Dedifferentiated amniotic fluid mesenchymal stem cell (primary cell): ENCODE measurements at regions not wholly inside any gene's neighbourhood (a gene's known extent, or its start where the extent isn't known, plus 50 kb on each side); places are given as distances from the start of the nearest gene placed in this dataset.
"Not testable (repeated sequence)": the region's sequence is repeated elsewhere in the genome, so short reads cannot be mapped to it uniquely, and the experiment has no call there.

Source experiments
- DNase-seq: peaks from one replicate; pipeline ENCODE4 v3.0.0-alpha.2; 2016; ENCODE audit errors: extremely low spot score

GRCh38 chr3:135558150-135558783, 407.3 kb upstream of the PPP2R3A start:
- no peak for DNase-seq

DNA sequence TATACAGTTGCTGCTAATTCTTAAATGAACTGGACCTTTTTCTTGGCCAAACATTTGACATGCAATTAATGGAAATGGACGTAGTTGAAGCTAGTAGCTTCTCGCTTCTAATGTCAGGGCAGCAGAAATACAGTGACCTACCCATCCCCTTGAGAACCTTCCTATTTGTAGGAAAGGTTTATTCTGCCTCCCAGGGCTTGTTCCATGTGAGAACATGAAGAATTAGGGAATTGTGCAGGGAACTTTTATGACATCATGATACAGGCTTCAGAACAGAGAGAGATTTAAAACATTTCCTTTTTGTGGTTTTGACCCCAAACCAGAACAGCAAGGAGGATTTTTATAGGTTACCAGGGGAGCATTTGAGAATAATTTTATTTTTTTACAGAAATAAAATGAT, 406.6 kb upstream of the PPP2R3A start:
- no peak for DNase-seq

DNA sequence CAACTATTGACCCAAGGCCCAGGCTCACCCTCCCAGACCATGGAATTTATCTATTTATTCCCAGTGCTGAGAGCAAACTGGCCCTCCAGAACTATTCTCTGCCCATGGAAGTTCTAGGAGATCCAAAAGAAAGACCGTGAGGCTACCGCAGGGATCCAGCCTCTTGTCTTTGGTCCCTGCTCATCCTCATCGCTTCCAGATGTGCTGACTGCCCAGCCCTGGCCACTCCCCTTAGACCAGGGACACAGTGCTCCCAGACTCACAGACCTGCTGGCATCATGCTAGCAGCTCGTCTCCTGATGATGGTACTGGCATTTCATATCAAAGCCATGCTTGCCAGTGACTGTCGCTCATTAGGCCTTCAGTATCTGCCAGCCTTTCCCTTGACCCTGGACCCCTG, 405.7 kb upstream of the PPP2R3A start:
- no peak for DNase-seq

DNA sequence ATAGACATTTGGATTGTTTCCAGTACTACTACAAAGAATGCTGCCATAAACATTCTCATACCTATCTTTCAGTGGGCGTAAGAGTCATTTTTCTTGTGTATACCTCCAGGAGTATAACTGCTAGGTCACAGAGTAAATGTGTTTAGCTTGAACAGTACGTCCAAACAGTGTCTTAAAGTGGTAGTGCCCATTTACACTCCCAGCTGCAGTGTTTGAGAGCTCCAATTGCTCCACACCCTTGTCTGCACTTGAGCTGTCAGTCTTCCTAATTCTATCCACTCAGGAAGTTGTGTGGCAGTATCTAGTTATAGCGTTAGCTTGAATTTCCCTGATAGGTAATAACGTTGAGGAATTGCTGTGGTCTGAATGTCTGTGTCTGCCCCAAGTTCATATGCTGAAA, 404.7 kb upstream of the PPP2R3A start:
- no peak for DNase-seq

DNA sequence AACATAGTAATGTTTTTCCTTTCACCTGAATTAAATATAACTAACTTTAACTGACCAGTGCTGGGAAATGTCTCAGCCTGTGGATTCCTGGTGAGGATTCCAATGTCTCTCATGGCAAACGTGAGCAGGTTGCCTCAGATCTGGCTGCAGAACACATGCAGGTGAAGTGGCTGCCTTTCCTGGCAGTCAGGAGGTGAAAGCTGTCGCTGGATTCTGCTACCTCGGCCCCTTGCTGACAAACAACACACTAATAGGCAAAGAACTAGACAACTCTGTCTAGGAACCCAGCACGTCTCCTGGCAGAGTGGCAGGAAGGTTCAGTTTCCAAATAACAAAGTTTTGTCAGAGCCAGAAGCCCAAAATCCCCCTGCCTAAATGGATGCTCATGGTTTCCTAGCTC, 400.8 kb upstream of the PPP2R3A start:
- no peak for DNase-seq

DNA sequence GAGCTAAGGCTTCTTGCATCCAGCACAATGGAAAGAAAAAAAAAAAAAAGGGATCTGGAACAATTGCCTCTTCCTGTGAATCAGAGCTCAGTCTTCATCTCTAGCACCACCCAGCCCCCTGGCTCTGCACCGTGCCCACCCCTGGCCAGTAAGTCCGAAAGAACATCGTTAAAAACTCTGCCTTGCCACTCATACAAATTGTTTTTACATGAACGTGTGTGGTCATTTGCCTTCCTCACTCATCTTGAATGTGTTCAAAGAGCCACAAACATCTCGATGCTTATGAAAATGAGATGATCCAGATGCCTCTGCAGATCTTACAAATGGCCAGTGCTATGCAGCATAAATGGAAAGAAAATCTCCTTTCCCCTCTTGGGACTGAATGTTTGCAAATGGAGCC, 400.0 kb upstream of the PPP2R3A start:
- DNase-seq, result no peak

- no peak for DNase-seq
Measured at GRCh38 chr3:135567223-135567622, 398.3 kb upstream of the PPP2R3A start.

GRCh38 chr3:135576751-135577150, 388.8 kb upstream of the PPP2R3A start:
- no peak for DNase-seq

GRCh38 chr3:135581806-135582205, 383.7 kb upstream of the PPP2R3A start:
- no peak for DNase-seq

- DNase-seq, result no peak
Measured at GRCh38 chr3:135582800-135583199, 382.7 kb upstream of the PPP2R3A start.

DNA sequence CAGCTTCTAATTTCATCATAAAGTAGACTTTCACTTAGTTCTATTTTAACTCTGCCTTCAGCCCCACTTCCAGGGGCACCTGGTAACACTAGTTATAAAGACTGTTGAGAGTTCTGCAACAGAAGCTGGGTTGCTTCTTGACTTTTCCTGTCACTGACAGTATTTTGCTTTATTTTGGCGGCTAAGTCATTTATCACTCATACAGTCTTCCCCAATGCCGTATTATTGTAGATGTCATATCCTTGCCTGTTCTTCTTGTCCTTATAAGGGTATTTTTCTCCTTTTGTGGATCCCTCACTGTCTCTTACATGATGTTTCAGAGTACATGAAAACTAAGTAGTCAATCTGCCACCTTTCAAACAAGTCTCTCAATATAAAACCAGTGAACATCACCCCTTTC, 369.0 kb upstream of the PPP2R3A start:
- DNase-seq, result no peak

DNA sequence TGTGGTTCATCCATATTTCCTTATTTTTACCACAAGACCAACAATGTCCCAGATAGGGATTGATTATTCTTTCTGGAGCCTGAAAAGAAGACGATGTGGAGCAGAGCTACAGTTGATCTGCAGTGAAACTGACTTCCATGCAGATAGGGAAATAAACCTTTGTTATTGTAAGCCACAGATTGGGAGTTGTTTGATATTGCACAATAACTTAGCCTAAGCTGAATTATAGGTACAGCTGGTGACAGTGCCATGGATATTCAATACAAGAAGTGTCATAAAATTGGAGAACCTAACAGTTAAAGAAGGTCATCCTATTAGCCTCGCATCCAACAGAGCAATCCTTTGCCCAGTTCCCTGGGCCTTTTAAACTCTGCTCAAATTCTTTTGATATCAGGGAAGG, 367.7 kb upstream of the PPP2R3A start:
- DNase-seq, result no peak

DNA sequence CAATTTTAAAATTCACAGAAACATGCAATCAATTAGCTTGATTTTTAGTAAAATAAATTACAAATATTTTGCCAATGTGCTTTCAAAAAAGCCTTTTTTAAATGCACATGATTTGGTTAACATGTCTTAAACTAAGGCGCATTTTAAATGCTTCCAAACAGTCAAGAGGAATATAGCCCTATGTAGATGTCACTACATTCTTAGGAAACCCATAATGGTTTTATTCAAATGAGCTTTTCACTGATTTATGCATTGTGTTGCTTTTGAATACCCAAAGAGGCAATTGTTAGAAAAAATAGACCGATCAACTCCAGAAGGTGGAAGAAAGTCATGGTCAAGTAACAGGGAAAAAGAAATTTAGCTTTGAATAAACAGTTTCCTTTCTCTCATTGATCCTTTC, 366.9 kb upstream of the PPP2R3A start:
- no peak for DNase-seq

GRCh38 chr3:135604512-135604911, 361.0 kb upstream of the PPP2R3A start:
- not testable (repeated sequence) for DNase-seq

GRCh38 chr3:135618123-135618522, 347.4 kb upstream of the PPP2R3A start:
- no peak for DNase-seq

DNA sequence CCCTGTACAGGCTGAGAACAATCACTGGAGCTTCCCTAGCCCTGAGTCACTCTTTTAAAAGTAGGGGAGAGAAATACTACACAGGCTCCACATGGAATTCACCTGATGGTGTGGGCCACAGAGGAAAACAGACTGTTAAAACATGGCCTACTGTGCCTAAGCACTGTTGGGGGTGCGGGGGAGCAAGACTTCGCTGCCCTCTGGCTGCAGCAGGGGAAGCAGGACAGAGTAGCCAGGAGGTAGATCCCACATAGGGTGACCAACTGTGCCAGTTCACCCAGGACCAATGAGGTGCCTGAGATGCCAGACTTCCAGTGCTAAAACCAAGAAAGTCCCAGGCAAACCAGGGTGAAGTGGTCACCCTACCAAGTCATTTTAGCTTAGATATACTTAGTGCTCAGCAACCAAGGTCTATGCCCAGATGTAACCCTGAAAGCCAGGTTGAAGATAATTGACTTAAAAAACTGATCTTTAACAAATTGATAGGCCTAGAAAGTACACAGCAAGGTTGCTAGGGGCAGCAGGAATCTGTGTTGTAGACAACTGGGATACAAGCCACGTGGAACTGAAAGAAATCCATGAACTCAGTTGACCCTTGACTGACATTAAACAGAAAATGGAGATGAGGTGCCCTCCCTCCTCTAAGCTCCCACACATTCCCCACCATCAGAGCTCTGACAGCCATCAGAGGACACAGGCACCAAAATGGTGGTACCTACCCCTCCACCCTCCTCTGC, 344.2 kb upstream of the PPP2R3A start:
- DNase-seq, result no peak

- DNase-seq, result no peak
Measured at GRCh38 chr3:135622215-135622614, 343.3 kb upstream of the PPP2R3A start.

- no peak for DNase-seq
Measured at GRCh38 chr3:135622656-135623055, 342.9 kb upstream of the PPP2R3A start.

- DNase-seq, result no peak
Measured at GRCh38 chr3:135623558-135623957, 342.0 kb upstream of the PPP2R3A start.

DNA sequence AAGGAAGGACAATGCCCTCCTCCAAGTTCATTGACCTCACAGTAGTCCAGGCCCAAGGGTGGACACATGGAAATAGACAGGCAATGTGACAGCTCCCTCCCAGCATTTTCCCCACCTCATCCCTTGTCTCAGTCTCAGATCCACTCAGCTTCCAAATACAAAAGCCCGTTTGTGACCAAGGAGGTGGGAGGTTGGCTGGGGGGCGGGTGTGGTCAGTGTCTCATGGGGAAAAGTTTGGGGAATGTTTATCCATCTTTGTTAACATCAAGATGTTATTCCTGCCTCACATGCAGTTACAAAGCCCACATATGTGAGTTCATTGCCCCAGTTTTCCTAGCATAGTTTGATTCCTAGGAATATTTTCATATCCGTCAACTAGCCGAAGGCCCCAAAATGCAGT, 338.5 kb upstream of the PPP2R3A start:
- DNase-seq, result no peak

DNA sequence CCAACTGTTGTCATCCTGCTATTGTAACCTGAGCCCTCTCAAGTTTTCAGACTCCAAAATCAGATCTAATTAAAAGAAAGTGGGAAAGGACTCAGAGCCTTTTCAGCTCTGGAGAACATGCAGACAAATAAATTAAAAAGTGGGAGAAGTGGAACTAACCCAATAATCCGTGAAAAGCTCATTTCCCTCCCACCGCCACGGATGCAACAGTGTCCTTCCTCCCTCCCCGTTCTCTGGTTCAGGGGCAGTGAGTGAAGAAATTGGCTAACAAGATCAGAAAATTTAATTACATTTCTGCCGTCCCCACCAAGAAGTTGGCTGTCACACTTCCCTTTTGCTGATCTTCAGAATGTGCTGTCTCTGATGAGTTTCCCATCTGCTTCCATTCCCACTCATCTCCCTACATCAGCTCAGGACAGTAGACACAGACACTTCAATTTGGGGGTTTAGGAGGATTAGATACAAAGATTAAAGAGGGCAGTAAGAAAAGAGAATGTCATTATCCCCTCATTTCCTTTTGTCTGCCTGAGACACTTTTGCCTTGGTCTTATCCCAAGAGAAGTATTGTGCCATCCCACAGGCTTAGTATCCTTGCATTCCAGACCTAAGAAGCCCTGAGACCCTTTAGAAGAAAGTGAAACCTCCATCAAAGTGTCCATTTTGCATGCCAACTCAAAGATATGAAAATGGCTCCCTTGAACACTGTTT, 335.7 kb upstream of the PPP2R3A start:
- no peak for DNase-seq

- DNase-seq, result no peak
Measured at GRCh38 chr3:135632556-135633065, 332.9 kb upstream of the PPP2R3A start.

- DNase-seq, result no peak
Measured at GRCh38 chr3:135633078-135633477, 332.4 kb upstream of the PPP2R3A start.
